GM12891 (cell line): ENCODE measurements at regions not wholly inside any gene's neighbourhood (a gene's known extent, or its start where the extent isn't known, plus 50 kb on each side); places are given as distances from the start of the nearest gene placed in this dataset.

ENCODE experiments used
- PAX5 ChIP-seq: IDR thresholded peaks from 2 replicates; pipeline ENCODE4 v1.6.1; 2011; ENCODE audit warnings: low read length, moderate library complexity, mild to moderate bottlenecking; ENCODE audit not compliant: insufficient read depth, severe bottlenecking
- POLR2A ChIP-seq: IDR thresholded peaks from 2 replicates; pipeline ENCODE4 v1.6.1; 2011; ENCODE audit warnings: low read depth, low read length, control low read depth
- POLR2AphosphoS5 ChIP-seq: IDR thresholded peaks from 2 replicates; pipeline ENCODE4 v1.6.1; 2011; ENCODE audit warnings: low read depth, low read length, control low read depth
- POU2F2 ChIP-seq: IDR thresholded peaks from 2 replicates; pipeline ENCODE4 v1.6.1; 2011; ENCODE audit warnings: low read depth, mild to moderate bottlenecking, control low read depth, low read length, moderate library complexity
- SPI1 ChIP-seq: IDR thresholded peaks from 2 replicates; pipeline ENCODE4 v1.6.1; 2011; ENCODE audit warnings: low read depth, low read length, control low read depth
- TAF1 ChIP-seq: IDR thresholded peaks from 2 replicates; pipeline ENCODE4 v1.6.1; 2011; ENCODE audit warnings: low read depth, low read length, control low read depth

- TF ChIP-seq POLR2AphosphoS5 (no peak), POLR2A (no peak), TAF1 (no peak), SPI1 (no peak), POU2F2 (no peak), PAX5 (no peak)
Measured at GRCh38 chr6:8905757-8906156, 470.4 kb upstream of the SLC35B3 start.
